ENCODE measurements at regions not wholly inside any gene's neighbourhood (a gene's known extent, or its start where the extent isn't known, plus 50 kb on each side); places are given as distances from the start of the nearest gene placed in this dataset.

- Histone ChIP-seq H3K9me3 (peaks cover 0 to 5% (median 0%) of the 10 kb centered on the region in 4 donors), H3K4me1 (no peaks in the 10 kb centered on the region), H3K27ac (no peak overlapping the region), H3K27me3 (no peaks in the 10 kb centered on the region), H3K4me3 (no peak overlapping the region), H3K36me3 (no peaks in the 10 kb centered on the region)
- no peak for DNase-seq
- intact Hi-C loops (cut with DNase I), result no loop called here
- TF ChIP-seq CTCF (IDR thresholded peaks at IDR 0.05), result no peak
- no peak for TF ChIP-seq EP300 (IDR thresholded peaks at IDR 0.05)
- no peak for TF ChIP-seq POLR2A (IDR thresholded peaks at IDR 0.05)
- no peak for TF ChIP-seq POLR2AphosphoS5 (IDR thresholded peaks at IDR 0.05)
- WGBS, 2 donors, result 71% methylated on average over 1 of the region's 1 CpG
Measured at GRCh38 chr18:1891641-1892040, 679.7 kb downstream of the METTL4 start.

DNA sequence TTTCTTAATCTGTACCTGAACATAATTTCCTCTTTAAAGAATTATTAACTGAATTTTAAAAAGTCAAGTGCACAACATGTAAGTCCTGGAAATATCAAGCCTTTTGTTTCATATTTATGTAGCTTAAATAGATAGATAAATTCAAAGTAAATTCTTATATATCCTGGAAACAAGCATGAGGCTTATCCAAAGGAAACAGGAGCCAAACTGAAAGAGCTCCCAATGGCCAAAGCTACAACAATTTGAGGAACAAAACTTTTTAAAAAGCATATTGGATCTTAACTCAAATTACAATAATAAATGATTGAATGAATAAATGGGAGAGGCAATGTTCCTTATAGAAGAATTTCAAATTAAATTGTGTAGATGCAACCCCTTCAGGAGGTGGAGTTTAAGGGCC lies 679.1 kb downstream of the METTL4 start:
- H3K27me3 ChIP-seq, result no peaks in the 10 kb centered on the region
- no peaks in the 10 kb centered on the region for H3K4me1 ChIP-seq
- H3K4me3 ChIP-seq, result no peak overlapping the region
- H3K27ac ChIP-seq, result no peak overlapping the region
- peaks cover 0 to 5% (median 0%) of the 10 kb centered on the region in 4 donors for H3K9me3 ChIP-seq
- no peak for DNase-seq
- TF ChIP-seq POLR2AphosphoS5 (IDR thresholded peaks at IDR 0.05) (no peak), POLR2A (IDR thresholded peaks at IDR 0.05) (no peak), CTCF (IDR thresholded peaks at IDR 0.05) (no peak), EP300 (IDR thresholded peaks at IDR 0.05) (no peak)
- H3K36me3 ChIP-seq, result no peaks in the 10 kb centered on the region
- intact Hi-C loops (cut with DNase I), result no loop called here

DNA sequence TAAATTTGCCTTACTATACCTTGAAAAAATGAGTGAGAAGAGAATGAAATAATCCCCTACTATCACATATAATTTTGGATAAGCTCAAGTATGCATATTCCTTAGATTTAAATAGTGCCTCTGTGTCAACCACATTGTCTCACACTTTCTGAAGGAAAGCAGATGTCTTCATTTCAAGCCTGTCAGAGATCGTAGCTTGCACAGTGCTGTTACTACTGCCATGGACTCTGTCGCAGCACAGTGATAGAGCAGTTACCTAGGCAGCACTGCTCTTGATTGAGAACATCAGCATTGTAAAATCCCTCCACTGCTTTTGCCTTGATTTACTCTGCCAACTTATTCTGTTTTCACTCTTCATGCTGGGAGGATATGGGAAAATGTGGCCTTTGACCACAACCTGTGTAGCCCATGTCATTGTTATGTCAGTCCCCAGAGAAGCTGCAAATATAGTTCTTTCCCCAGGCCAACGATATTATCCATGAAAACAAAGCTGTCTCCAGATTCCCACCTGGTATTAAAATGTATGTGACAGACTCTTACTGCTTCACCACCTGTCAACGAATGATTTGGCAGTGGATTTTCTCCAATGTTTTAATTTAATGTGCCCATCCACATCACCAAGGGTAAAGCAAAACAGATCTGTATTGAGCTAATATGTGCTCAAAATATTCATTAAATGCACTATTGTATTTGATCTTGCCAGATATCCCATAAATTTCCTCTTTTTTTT lies 675.7 kb downstream of the METTL4 start:
- no peaks in the 10 kb centered on the region for H3K9me3 ChIP-seq
- WGBS, 2 donors, result 56 to 72% methylated on average over 4 of the region's 4 CpGs
- no peak overlapping the region for H3K4me3 ChIP-seq
- no peaks in the 10 kb centered on the region for H3K36me3 ChIP-seq
- H3K27ac ChIP-seq, result no peak overlapping the region
- no peaks in the 10 kb centered on the region for H3K4me1 ChIP-seq
- no peaks in the 10 kb centered on the region for H3K27me3 ChIP-seq
- intact Hi-C loops (cut with DNase I), result no loop called here
- DNase-seq, result no peak
- TF ChIP-seq EP300 (IDR thresholded peaks at IDR 0.05), result no peak
- TF ChIP-seq POLR2AphosphoS5 (IDR thresholded peaks at IDR 0.05), result no peak
- no peak for TF ChIP-seq CTCF (IDR thresholded peaks at IDR 0.05)
- TF ChIP-seq POLR2A (IDR thresholded peaks at IDR 0.05), result no peak

DNA sequence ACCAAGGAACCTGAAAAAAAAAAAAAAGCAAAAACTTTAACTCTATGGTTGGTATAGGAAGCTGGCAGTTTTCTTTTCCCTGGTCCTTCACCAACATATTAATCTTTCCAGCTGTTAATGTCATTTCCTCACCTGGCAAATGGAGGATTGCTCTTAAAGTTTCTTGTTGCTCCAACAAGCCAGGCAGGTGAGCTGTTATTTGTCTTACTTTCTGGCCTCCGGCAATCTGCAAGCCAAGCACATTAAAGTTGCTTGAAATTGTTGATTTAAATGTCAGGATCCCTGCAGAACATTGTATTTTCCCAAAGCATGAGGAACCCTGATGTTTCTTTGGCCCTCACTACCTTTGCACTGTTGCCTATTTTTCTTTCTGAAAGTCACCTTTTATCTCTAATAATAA lies 664.9 kb downstream of the METTL4 start:
- Histone ChIP-seq H3K9me3 (peaks cover 0 to 6% (median 3%) of the 10 kb centered on the region in 4 donors), H3K36me3 (no peaks in the 10 kb centered on the region), H3K27me3 (no peaks in the 10 kb centered on the region), H3K27ac (no peak overlapping the region), H3K4me3 (no peak overlapping the region), H3K4me1 (no peaks in the 10 kb centered on the region)
- 46 to 58% methylated on average over 1 of the region's 1 CpG for whole genome bisulfite sequencing, 2 donors
- DNase-seq, result no peak
- intact Hi-C loops (cut with DNase I), result no loop called here
- no peak for TF ChIP-seq POLR2A (IDR thresholded peaks at IDR 0.05)
- no peak for TF ChIP-seq POLR2AphosphoS5 (IDR thresholded peaks at IDR 0.05)
- TF ChIP-seq CTCF (IDR thresholded peaks at IDR 0.05), result no peak
- TF ChIP-seq EP300 (IDR thresholded peaks at IDR 0.05), result no peak

All from sigmoid colon (tissue), 6 donors.